ENCODE measurements at regions not wholly inside any gene's neighbourhood (a gene's known extent, or its start where the extent isn't known, plus 50 kb on each side); places are given as distances from the start of the nearest gene placed in this dataset.

DNA sequence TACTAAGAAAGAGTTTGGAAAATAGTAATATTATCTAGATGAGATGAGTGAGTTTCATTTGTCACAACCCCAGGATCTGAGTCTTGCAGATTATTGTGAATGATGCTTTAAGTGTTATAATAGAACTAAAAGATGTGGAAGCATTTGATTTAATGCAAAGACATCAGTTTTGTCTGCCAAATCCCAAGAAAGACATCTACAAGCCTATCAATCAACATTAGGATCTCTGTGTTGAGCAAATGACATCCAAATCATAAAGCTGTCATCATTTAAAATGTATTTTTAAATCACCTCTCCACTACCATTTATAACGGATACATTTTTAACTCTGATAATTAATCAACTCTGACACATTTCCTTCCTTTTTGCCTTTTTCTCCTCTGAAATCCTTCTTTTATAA, 310.8 kb upstream of the SLIT2 start:
- H3K4me1 Mint-ChIP-seq (ENCODE audit: low read depth), result no peaks in the 10 kb centered on the region
- H3K27me3 Mint-ChIP-seq (ENCODE audit: insufficient read depth), result no peaks in the 10 kb centered on the region
- no peaks in the 10 kb centered on the region for H3K36me3 Mint-ChIP-seq (ENCODE audit: low read depth)
- H3K9me3 Mint-ChIP-seq, result peaks cover 8% of the 10 kb centered on the region
- intact Hi-C loops (cut with micrococcal nuclease), result no loop called here
- no peak for DNase-seq (ENCODE audit: low spot score)
- no peak overlapping the region for H3K27ac Mint-ChIP-seq
- no peak overlapping the region for H3K4me3 Mint-ChIP-seq

DNA sequence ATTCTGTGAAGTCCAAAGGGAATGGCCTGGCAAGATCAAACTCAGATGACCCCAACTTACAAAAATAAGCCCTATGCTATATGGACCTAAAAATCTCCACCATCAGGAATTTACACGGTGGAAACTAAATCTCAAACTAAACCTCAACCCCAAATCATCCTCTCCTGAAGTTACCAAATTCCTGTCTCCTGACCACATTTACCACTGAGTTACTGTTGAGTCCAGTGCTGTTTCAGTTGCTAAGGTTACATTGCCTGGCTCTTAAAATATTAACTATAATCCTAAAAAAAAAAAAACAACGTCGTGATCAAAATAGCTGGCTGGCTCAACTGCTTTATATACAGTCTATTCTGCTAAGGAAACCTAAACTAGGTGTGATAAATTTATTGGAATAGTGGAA, 315.2 kb upstream of the SLIT2 start:
- no peak for DNase-seq (ENCODE audit: low spot score)
- peaks cover 12% of the 10 kb centered on the region for H3K9me3 Mint-ChIP-seq
- H3K4me3 Mint-ChIP-seq, result no peak overlapping the region
- no peaks in the 10 kb centered on the region for H3K4me1 Mint-ChIP-seq (ENCODE audit: low read depth)
- H3K27me3 Mint-ChIP-seq (ENCODE audit: insufficient read depth), result no peaks in the 10 kb centered on the region
- no peak overlapping the region for H3K27ac Mint-ChIP-seq
- intact Hi-C loops (cut with micrococcal nuclease), result no loop called here
- H3K36me3 Mint-ChIP-seq (ENCODE audit: low read depth), result no peaks in the 10 kb centered on the region

DNA sequence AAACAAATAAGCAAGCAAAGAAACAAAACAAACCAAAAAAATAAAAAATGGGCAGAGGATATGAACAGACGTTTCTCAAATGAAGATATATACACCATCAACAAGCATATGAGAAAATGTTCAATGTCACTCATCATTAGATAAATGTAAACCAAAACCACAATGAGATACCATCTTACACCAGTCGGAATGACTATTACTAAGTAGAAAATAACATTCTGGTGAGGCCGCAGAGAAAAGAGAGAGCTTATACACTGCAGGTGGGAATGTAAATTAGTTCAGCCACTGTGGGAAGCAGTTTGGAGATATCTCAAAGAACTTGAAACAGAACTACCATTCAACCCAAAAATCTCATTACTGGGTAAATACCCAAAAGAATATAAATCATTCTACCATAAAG, 321.0 kb upstream of the SLIT2 start:
- H3K4me3 Mint-ChIP-seq, result no peak overlapping the region

DNA sequence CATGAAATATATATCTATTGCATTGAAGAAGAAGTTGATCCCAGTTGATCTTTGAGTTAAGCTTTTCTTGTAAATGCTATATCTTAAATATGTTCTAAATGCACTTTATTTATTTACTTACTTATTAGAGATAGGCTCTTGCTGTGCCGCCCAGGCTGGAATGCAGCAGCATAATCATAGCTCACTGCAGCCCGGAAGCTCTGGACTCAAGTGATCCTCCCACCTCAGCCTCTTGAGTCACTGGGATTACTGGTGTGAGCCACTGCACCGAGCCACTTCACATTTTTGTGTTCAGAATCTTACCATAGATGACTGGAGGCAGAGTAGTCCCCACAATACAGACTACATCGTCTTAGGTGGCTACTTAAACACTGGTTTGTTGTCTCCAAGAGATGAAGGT, 324.3 kb upstream of the SLIT2 start:
- Mint-ChIP-seq H3K4me1 (ENCODE audit: low read depth) (no peaks in the 10 kb centered on the region), H3K4me3 (no peak overlapping the region), H3K9me3 (peaks cover 9% of the 10 kb centered on the region), H3K27ac (no peak overlapping the region), H3K27me3 (ENCODE audit: insufficient read depth) (no peaks in the 10 kb centered on the region), H3K36me3 (ENCODE audit: low read depth) (no peaks in the 10 kb centered on the region)
- no peak for DNase-seq (ENCODE audit: low spot score)
- intact Hi-C loops (cut with micrococcal nuclease), result no loop called here

More for the DNA sequence above, 321.0 kb upstream of the SLIT2 start:
- H3K27ac Mint-ChIP-seq, result no peak overlapping the region
- no peaks in the 10 kb centered on the region for H3K27me3 Mint-ChIP-seq (ENCODE audit: insufficient read depth)
- peaks cover 7% of the 10 kb centered on the region for H3K9me3 Mint-ChIP-seq
- no peaks in the 10 kb centered on the region for H3K36me3 Mint-ChIP-seq (ENCODE audit: low read depth)
- no peak for DNase-seq (ENCODE audit: low spot score)
- no peaks in the 10 kb centered on the region for H3K4me1 Mint-ChIP-seq (ENCODE audit: low read depth)
- intact Hi-C loops (cut with micrococcal nuclease), result no loop called here

DNA sequence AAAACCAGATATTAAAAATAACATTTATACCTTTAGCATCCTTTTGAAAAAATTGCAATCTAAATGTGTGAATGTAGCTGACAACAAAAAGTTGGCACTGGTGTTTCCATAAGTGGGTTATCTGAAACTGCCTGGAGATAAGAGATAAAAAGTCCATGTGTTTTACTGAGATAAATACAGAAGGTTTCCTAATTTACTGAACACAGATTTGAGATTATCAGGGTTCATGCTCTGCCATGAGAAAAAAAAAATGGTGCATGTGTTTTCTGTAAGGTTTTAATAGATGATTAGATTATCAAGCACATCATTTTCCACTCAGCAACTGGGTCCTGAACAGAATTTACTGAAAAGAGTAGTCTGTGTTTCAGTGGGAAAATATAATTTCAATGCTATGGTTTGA, 326.2 kb upstream of the SLIT2 start:
- intact Hi-C loops (cut with micrococcal nuclease), result no loop called here
- H3K27me3 Mint-ChIP-seq (ENCODE audit: insufficient read depth), result no peaks in the 10 kb centered on the region

DNA sequence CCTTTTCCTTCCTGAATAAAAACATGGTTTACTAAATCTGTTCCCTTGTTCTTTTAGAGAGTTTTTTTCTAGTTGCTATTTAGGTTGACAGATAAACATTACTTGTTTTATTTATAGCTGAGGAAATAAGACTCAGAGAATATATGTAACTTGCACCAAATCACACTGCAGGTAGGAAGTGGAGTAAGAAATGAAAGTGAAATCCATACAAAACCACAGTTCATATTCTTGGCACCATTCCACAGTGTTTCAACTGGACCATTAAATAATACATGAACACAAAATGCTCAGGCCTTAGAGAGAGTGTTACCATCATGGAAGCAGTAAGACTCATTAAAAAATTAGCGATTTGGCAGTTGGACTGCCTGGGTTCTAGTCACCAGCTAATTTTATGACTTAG, 326.9 kb upstream of the SLIT2 start:
- no peak for DNase-seq (ENCODE audit: low spot score)

More for the DNA sequence above, 326.2 kb upstream of the SLIT2 start:
- Mint-ChIP-seq H3K4me1 (ENCODE audit: low read depth) (no peaks in the 10 kb centered on the region), H3K27ac (no peak overlapping the region), H3K4me3 (no peak overlapping the region), H3K9me3 (peaks cover 9% of the 10 kb centered on the region), H3K36me3 (ENCODE audit: low read depth) (no peaks in the 10 kb centered on the region)
- no peak for DNase-seq (ENCODE audit: low spot score)

DNA sequence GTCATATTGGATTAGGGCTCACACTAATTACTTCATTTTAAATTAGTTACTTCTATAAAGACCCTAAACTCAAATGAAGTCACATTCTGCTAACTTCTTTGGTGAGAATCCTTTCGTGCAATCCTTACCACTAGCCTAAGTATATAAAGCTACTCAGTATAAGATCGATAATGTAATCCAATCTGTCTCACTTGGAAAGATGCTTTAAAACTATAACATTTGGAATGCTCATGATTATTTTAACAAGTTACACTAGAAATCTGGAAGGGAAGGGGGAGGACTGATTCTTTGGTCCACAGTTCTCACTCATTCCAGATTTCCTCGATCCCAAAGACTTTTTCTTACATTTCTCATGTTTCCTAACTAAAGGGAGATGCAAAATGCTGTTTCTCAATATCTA, 336.4 kb upstream of the SLIT2 start:
- Mint-ChIP-seq H3K27me3 (ENCODE audit: insufficient read depth) (no peaks in the 10 kb centered on the region), H3K9me3 (peaks cover 22% of the 10 kb centered on the region), H3K27ac (no peak overlapping the region), H3K4me1 (ENCODE audit: low read depth) (no peaks in the 10 kb centered on the region), H3K36me3 (ENCODE audit: low read depth) (no peaks in the 10 kb centered on the region), H3K4me3 (no peak overlapping the region)
- no peak for DNase-seq (ENCODE audit: low spot score)
- intact Hi-C loops (cut with micrococcal nuclease), result no loop called here

More for the DNA sequence above, 326.9 kb upstream of the SLIT2 start:
- Mint-ChIP-seq H3K27ac (no peak overlapping the region), H3K27me3 (ENCODE audit: insufficient read depth) (no peaks in the 10 kb centered on the region), H3K9me3 (peaks cover 9% of the 10 kb centered on the region), H3K4me1 (ENCODE audit: low read depth) (no peaks in the 10 kb centered on the region), H3K4me3 (no peak overlapping the region), H3K36me3 (ENCODE audit: low read depth) (no peaks in the 10 kb centered on the region)
- intact Hi-C loops (cut with micrococcal nuclease), result no loop called here

DNA sequence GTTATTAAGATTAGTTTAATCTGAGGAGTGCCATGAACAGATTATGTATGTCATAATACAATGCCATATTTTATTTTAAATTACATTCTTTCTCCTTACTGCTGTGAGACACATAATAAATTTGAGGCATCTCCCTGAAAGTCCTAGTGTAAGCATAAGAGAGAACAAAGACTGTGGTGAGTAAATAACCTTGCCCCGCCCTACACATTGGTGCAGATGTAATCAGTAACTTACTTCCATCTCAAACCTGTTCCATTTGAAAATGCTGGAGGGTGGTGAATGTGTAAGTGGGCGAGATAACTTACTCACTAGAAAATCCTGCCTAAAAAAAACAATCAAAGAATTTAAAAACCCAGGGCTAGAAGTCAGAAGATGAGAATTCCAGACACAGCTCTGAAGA, 338.1 kb upstream of the SLIT2 start:
- H3K27ac Mint-ChIP-seq, result no peak overlapping the region
- H3K4me3 Mint-ChIP-seq, result no peak overlapping the region
- no peaks in the 10 kb centered on the region for H3K36me3 Mint-ChIP-seq (ENCODE audit: low read depth)
- H3K27me3 Mint-ChIP-seq (ENCODE audit: insufficient read depth), result no peaks in the 10 kb centered on the region
- no peaks in the 10 kb centered on the region for H3K4me1 Mint-ChIP-seq (ENCODE audit: low read depth)
- H3K9me3 Mint-ChIP-seq, result peaks cover 22% of the 10 kb centered on the region
- DNase-seq (ENCODE audit: low spot score), result no peak
- intact Hi-C loops (cut with micrococcal nuclease), result no loop called here

DNA sequence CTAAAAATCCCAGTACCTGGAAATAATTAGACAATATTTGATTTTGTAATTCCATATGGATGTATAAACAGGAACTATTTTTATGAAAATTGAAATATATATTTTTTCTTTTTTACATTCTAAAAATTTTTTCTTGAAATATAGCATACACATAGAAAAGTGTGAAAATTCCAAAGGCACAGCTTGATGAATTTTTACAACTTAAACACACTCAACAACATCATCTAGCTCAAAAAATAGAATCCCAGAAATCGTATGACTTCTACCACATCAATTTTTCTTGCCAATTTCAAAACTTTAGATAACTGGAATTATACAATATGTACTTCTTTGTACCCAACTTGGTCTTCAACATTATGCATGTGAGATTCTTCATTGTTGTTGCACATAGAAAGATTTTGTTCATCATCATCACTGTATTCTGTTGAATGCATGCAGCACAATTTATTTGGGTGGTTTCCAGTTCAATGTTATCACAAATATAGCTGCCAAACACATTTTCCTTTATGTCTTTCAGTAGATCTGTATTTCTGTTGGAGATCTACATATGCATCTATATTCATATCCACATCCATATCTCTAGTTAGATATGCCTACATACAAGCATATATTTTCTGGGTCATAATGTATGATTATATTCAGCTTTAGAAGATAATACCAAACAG, 340.7 kb upstream of the SLIT2 start:
- H3K9me3 Mint-ChIP-seq, result peaks cover 11% of the 10 kb centered on the region
- H3K27me3 Mint-ChIP-seq (ENCODE audit: insufficient read depth), result no peaks in the 10 kb centered on the region
- H3K4me3 Mint-ChIP-seq, result no peak overlapping the region
- H3K36me3 Mint-ChIP-seq (ENCODE audit: low read depth), result no peaks in the 10 kb centered on the region
- DNase-seq (ENCODE audit: low spot score), result no peak
- no peaks in the 10 kb centered on the region for H3K4me1 Mint-ChIP-seq (ENCODE audit: low read depth)
- no peak overlapping the region for H3K27ac Mint-ChIP-seq
- intact Hi-C loops (cut with micrococcal nuclease), result no loop called here

DNA sequence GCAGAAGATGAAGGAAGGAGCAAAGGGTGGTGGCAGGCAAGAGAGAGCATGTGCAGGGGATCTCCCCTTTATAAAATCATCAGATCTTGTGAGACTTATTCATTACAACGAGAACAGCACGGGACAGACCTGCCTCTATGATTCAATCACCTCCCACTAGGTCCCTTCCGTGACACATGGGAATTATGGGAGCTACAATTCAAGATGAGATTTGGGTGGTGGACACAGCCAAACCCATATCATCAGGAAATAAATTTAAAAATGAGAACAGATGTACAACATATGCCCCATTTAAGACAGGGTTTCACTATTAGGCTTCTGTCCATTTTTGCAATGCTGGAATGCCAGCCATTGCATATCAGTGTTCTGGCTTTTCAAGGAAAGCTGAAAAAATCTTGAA, 346.7 kb upstream of the SLIT2 start:
- no peaks in the 10 kb centered on the region for H3K27me3 Mint-ChIP-seq (ENCODE audit: insufficient read depth)
- H3K4me1 Mint-ChIP-seq (ENCODE audit: low read depth), result no peaks in the 10 kb centered on the region
- peaks cover 3% of the 10 kb centered on the region for H3K9me3 Mint-ChIP-seq
- H3K36me3 Mint-ChIP-seq (ENCODE audit: low read depth), result no peaks in the 10 kb centered on the region
- no peak overlapping the region for H3K27ac Mint-ChIP-seq
- no peak for DNase-seq (ENCODE audit: low spot score)
- H3K4me3 Mint-ChIP-seq, result no peak overlapping the region
- intact Hi-C loops (cut with micrococcal nuclease), result no loop called here

DNA sequence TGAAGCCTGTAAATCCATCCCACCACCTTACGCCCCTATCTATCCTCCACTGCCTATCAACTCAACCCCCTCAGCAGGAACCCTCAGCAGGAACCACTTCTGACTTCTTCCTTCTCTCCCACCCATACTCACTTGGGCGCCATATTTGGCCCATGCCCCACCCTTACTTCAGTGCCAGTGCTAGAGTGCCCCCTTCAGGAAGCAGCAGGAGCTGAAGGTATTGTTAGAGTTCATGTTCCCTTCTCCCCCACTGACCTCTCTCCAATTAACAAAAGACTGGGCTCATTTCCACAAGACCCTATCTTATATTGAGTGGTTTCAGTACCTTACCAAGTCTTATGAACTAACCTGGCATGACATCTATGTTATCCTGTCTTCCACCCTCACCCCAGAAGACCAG, 363.1 kb upstream of the SLIT2 start:
- H3K36me3 Mint-ChIP-seq (ENCODE audit: low read depth), result no peaks in the 10 kb centered on the region
- intact Hi-C loops (cut with micrococcal nuclease), result no loop called here
- peaks cover 16% of the 10 kb centered on the region for H3K9me3 Mint-ChIP-seq
- H3K27ac Mint-ChIP-seq, result no peak overlapping the region
- H3K4me1 Mint-ChIP-seq (ENCODE audit: low read depth), result no peaks in the 10 kb centered on the region
- no peak for DNase-seq (ENCODE audit: low spot score)
- H3K4me3 Mint-ChIP-seq, result no peak overlapping the region
- no peaks in the 10 kb centered on the region for H3K27me3 Mint-ChIP-seq (ENCODE audit: insufficient read depth)

DNA sequence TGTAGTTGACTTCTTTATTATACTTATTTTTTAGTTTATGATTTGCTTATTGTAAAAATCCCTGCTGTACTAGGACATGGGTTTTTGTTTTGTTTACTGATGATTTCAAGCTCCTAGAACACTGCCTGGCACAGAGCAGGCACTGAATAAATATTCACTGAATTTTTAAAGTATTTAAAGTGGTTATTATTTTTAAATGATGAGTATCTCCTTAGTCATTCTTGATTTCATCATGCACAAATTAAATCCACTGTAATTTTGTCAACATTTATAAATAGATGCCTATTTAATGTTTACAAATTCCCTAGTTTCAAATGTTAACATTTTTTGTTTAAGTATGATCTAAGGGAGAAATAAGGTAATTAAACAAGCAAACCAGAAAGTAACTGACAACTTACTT, 367.9 kb upstream of the SLIT2 start:
- Mint-ChIP-seq H3K9me3 (peaks cover 11% of the 10 kb centered on the region), H3K27me3 (ENCODE audit: insufficient read depth) (no peaks in the 10 kb centered on the region), H3K4me1 (ENCODE audit: low read depth) (no peaks in the 10 kb centered on the region), H3K4me3 (no peak overlapping the region), H3K36me3 (ENCODE audit: low read depth) (no peaks in the 10 kb centered on the region), H3K27ac (no peak overlapping the region)
- no peak for DNase-seq (ENCODE audit: low spot score)
- intact Hi-C loops (cut with micrococcal nuclease), result no loop called here

DNA sequence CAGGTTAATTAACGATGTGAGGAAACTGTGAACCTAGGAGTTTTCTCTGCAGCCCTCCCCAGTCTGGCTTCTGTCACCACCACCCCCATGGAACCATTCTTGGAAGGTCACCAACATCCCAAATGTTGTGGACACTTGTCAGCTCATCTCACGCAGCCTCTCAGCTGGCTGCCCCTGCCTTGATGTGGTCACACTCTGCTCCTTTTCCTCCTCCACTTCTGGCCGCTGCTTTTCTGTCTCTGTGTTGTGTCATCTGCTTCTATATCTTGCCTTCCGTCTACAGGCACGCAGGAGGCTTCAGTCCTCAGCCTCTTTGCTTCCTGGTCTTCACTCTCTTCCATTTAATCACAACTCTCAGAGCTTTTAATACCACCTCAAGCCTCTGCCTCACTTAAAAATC, 371.5 kb upstream of the SLIT2 start:
- no peak for DNase-seq (ENCODE audit: low spot score)
- no peaks in the 10 kb centered on the region for H3K4me1 Mint-ChIP-seq (ENCODE audit: low read depth)
- intact Hi-C loops (cut with micrococcal nuclease), result no loop called here
- no peaks in the 10 kb centered on the region for H3K27me3 Mint-ChIP-seq (ENCODE audit: insufficient read depth)
- peaks cover 4% of the 10 kb centered on the region for H3K9me3 Mint-ChIP-seq
- no peaks in the 10 kb centered on the region for H3K36me3 Mint-ChIP-seq (ENCODE audit: low read depth)
- H3K27ac Mint-ChIP-seq, result no peak overlapping the region
- no peak overlapping the region for H3K4me3 Mint-ChIP-seq

DNA sequence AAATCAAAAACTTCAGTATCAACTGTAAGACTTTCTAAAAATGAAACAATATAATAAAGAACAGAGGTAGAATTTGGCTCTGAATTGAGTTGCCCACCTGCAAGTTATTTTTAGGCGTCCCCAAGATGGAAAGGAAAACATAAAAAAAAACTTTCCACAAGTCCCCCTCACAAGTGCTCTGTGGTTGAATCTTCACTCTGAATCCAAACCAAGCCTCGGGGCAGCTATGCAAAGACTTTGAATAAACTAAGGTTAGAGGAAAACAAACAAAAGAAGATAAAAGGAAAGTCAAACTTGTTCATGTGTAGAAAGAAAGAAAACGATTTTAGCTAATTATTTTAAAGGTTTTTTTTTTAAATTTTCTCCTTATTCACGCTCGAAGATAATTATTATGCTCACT, 372.4 kb upstream of the SLIT2 start:
- Mint-ChIP-seq H3K36me3 (ENCODE audit: low read depth) (no peaks in the 10 kb centered on the region), H3K27ac (no peak overlapping the region), H3K27me3 (ENCODE audit: insufficient read depth) (no peaks in the 10 kb centered on the region), H3K4me3 (no peak overlapping the region), H3K4me1 (ENCODE audit: low read depth) (no peaks in the 10 kb centered on the region), H3K9me3 (peaks cover 7% of the 10 kb centered on the region)
- intact Hi-C loops (cut with micrococcal nuclease), result no loop called here
- DNase-seq (ENCODE audit: low spot score), result no peak

Measured in activated T-helper 1 cell treated with anti-CD3 and anti-CD28 coated beads, Interleukin-12 subunit alpha, Interleukin-12 subunit beta, Interleukin-2, Interleukin-4 antibody, amounts not matched to agents 30 ng/mL and 10 ng/mL and 1 ng/mL, durations not matched to agents 14 hours and 24 hours and 36 hours (primary cell).